Pancreas (tissue), 10 donors: ENCODE measurements at regions not wholly inside any gene's neighbourhood (a gene's known extent, or its start where the extent isn't known, plus 50 kb on each side); places are given as distances from the start of the nearest gene placed in this dataset.
A peak's percentile ranks its signal among the peaks of the same experiment; 100 is the strongest.
"Not testable (repeated sequence)": the region's sequence is repeated elsewhere in the genome, so short reads cannot be mapped to it uniquely, and the experiment has no call there.

ENCODE experiments used
- ATAC-seq, 4 donors: fragments of 200-7000 bp; cut with Tn5 transposase; one replicate each; pipeline versions ENCODE4 v1.8.0 to v1.9.1; 2020; ENCODE audit warnings: mild to moderate bottlenecking in 4 of 4, moderate library complexity in 4 of 4
- DNase-seq, 6 donors: peaks; one replicate each; pipeline ENCODE4 v3.0.0-alpha.2; 2020
- FAIRE-seq: peaks from 2 replicates; lab custom pipeline; 2012; peaks lifted over from hg19 to GRCh38; lab: Jason Lieb, UNC
- H3K27ac ChIP-seq, 4 donors: fragments of 200-600 bp; sonication (generic); 1 replicate in 3 of 4; 2 replicates in 1 of 4; pipeline versions ENCODE4 v1.5.0 to v1.8.0; 2020
- H3K27me3 ChIP-seq, 4 donors: fragments of 200-600 bp; one replicate each; pipeline ENCODE4 v1.8.0; 2021
- H3K36me3 ChIP-seq, 3 donors: fragments of 200-600 bp; sonication (generic) in 1 of 3; one replicate each; pipeline versions ENCODE4 v1.5.0 to v1.8.0; 2020 to 2021
- H3K4me1 ChIP-seq, 3 donors: fragments of 200-600 bp; one replicate each; pipeline ENCODE4 v1.8.0; 2021
- H3K4me3 ChIP-seq, 4 donors: fragments of 200-600 bp; sonication (generic) in 2 of 4; one replicate each; pipeline versions ENCODE4 v1.5.0 to v1.8.0; 2020 to 2021
- H3K9me3 ChIP-seq, 4 donors: fragments of 200-600 bp; one replicate each; pipeline ENCODE4 v1.8.0; 2021
- CTCF ChIP-seq, 4 donors: fragments of 200-600 bp; sonication (generic) in 3 of 4; IDR thresholded peaks; one replicate each; pipeline versions ENCODE4 v1.5.0 to v1.8.0; 2021; ENCODE audit warnings: antibody characterized with exemption in 4 of 4
- WGBS, 2 donors: extraction: QIAGEN DNeasy Blood & Tissue Kit; methylation state at CpG; one replicate each; pipeline ENCODE4 v1.1.7; 2013; 5-methylcytosine and 5-hydroxymethylcytosine counted together
- intact Hi-C, 3 donors: fragments of 100-400 bp; cut with DNase I; formaldehyde crosslinking; loops; one replicate each; pipeline versions ENCODE4 v1.11.1 to v1.14.2; 2022
- donor health status: healthy with polysubstance abuse.
- donor health status: DM: no; HTN: no; CAD: no; lungs with moderate emphysema.
- donor health status: DM: no; HTN: no; CAD: no.
- donor health status: control.
- donor health status: control.
- donor health status: Bipolar disorder and iron deficiency.
- donor health status: DM: yes; HTN: yes; CAD: no.
- donor health status: DM: no; HTN: no; CAD: no.
- donor health status: DM: no; HTN: no; CAD: no.
- donor health status: DM: yes; HTN: yes; CAD: no.

- H3K4me3 ChIP-seq, result no peak overlapping the region
- no peaks in the 10 kb centered on the region for H3K36me3 ChIP-seq
- H3K9me3 ChIP-seq, result no peaks in the 10 kb centered on the region
- intact Hi-C loops, result no loop called here
- no peaks in the 10 kb centered on the region for H3K4me1 ChIP-seq
- no peak for FAIRE-seq
- no peak for ATAC-seq
- peaks cover 0 to 7% (median 2%) of the 10 kb centered on the region in 4 donors for H3K27me3 ChIP-seq
- DNase-seq, result no peak
- 85 to 90% methylated on average over 1 of the region's 1 CpG for WGBS, 2 donors
- H3K27ac ChIP-seq, result no peak overlapping the region
- no peak for TF ChIP-seq CTCF (IDR thresholded peaks at IDR 0.05)
Observed at GRCh38 chrX:40854242-40854641, 118.9 kb upstream of the MED14 start.

GRCh38 chrX:40855411-40855810 is 120.1 kb upstream of the MED14 start:
- no peak overlapping the region for H3K4me3 ChIP-seq
- no peak overlapping the region for H3K27ac ChIP-seq
- intact Hi-C loops, result no loop called here
- H3K4me1 ChIP-seq, result no peaks in the 10 kb centered on the region
- FAIRE-seq (no peak), ATAC-seq (no peak), DNase-seq (no peak)
- no peaks in the 10 kb centered on the region for H3K9me3 ChIP-seq
- TF ChIP-seq CTCF (IDR thresholded peaks at IDR 0.05), result no peak
- H3K36me3 ChIP-seq, result no peaks in the 10 kb centered on the region
- peaks cover 0 to 7% (median 0%) of the 10 kb centered on the region in 4 donors for H3K27me3 ChIP-seq

GRCh38 chrX:40855932-40856515 is 120.7 kb upstream of the MED14 start:
- Histone ChIP-seq H3K36me3 (no peaks in the 10 kb centered on the region), H3K4me3 (no peak overlapping the region), H3K4me1 (no peaks in the 10 kb centered on the region), H3K9me3 (no peaks in the 10 kb centered on the region), H3K27ac (no peak overlapping the region), H3K27me3 (peaks cover 0 to 7% (median 0%) of the 10 kb centered on the region in 4 donors)
- FAIRE-seq, result no peak
- no peak for DNase-seq
- no peak for ATAC-seq
- TF ChIP-seq CTCF (IDR thresholded peaks at IDR 0.05), result no peak
- intact Hi-C loops, result no loop called here

GRCh38 chrX:40861952-40862554 is 126.7 kb upstream of the MED14 start:
- DNase-seq, result peak in 1 of 6 donors; percentile 55
- WGBS, 2 donors, result 93 to 96% methylated on average over 43 to 47 of the region's 47 CpGs
- intact Hi-C loops, H3K36me3 ChIP-seq, H3K27me3 ChIP-seq, H3K27ac ChIP-seq, H3K4me3 ChIP-seq, FAIRE-seq, H3K4me1 ChIP-seq, ATAC-seq, H3K9me3 ChIP-seq: not testable (repeated sequence)

- H3K9me3 ChIP-seq, ATAC-seq, H3K27ac ChIP-seq, DNase-seq, H3K4me1 ChIP-seq, H3K36me3 ChIP-seq, FAIRE-seq, intact Hi-C loops, H3K4me3 ChIP-seq, H3K27me3 ChIP-seq: not testable (repeated sequence)
- WGBS, 2 donors, result 37 to 39% methylated on average over 4 of the region's 4 CpGs
Observed at GRCh38 chrX:40863260-40863659, 127.9 kb upstream of the MED14 start.

- H3K27ac ChIP-seq, result no peak overlapping the region
- ATAC-seq, result no peak
- no peak for DNase-seq
- peaks cover 0 to 8% (median 0%) of the 10 kb centered on the region in 4 donors for H3K27me3 ChIP-seq
- FAIRE-seq, result no peak
- H3K4me1 ChIP-seq, result no peaks in the 10 kb centered on the region
- H3K36me3 ChIP-seq, result no peaks in the 10 kb centered on the region
- no peak overlapping the region for H3K4me3 ChIP-seq
- WGBS, 2 donors, result 64 to 90% methylated on average over 1 of the region's 1 CpG
- intact Hi-C loops, result no loop called here
- no peaks in the 10 kb centered on the region for H3K9me3 ChIP-seq
- TF ChIP-seq CTCF (IDR thresholded peaks at IDR 0.05), result no peak
Observed at GRCh38 chrX:40863671-40864070, 128.3 kb upstream of the MED14 start.
